ENCODE measurements at regions not wholly inside any gene's neighbourhood (a gene's known extent, or its start where the extent isn't known, plus 50 kb on each side); places are given as distances from the start of the nearest gene placed in this dataset.

DNA sequence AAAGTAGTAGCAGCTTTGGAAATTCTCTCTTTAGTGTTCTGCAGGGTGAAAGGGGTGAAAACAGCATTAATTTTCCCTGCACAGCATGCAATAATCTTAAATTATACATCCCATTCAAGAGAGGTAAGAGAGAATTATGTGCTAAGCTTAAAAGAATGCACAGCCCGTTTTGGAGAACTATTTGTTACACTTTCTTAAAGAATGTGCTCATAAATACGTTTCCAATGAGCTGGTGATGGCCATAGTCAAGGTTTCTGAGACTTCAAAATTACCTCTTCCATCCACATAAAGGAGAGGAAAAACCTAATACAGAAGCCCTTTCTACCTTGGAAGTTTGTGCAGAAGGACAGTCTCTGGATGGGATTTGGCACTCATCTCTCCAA lies 766.7 kb upstream of the TENM3 start:
- H3K4me3 ChIP-seq (replicated peaks; ENCODE audit: insufficient read depth, low read length) = no peak overlapping the region
- TF ChIP-seq GABPA (IDR thresholded peaks at IDR 0.05; ENCODE audit: low read depth) (no peak), CTCF (IDR thresholded peaks at IDR 0.05; ENCODE audit: insufficient read depth, low read length) (no peak), POLR2AphosphoS5 (IDR thresholded peaks at IDR 0.05; ENCODE audit: low read depth) (no peak), SPI1 (IDR thresholded peaks at IDR 0.05; ENCODE audit: borderline replicate concordance, low read depth) (no peak), REST (IDR thresholded peaks at IDR 0.05; ENCODE audit: insufficient replicate concordance, low read depth) (no peak)
- H3K27me3 ChIP-seq (ENCODE audit: insufficient read depth, poor library complexity, severe bottlenecking) = no peaks in the 10 kb centered on the region
- DNase-seq (ENCODE audit: low read depth in 1 of 2, low spot score in 1 of 2) = no peak
- no peak overlapping the region for H3K27ac ChIP-seq (replicated peaks)

DNA sequence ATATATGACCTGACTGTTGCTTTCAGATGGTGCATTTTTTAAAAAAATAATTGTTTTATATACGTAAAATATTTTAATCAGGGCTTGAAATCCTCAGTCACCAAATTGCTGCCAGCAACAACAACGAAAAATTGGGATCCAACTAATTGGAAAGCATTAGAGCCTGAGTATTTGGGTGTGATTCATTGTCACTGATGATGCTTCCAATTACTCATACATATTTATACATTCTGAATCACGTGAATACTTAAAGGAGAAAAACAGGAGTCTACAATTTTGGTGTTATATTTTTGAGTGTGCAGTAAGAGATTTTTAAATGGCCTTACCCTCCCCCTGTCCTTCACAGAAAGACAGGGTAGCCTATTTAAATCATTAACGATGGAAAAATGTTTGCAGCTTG lies 765.6 kb upstream of the TENM3 start:
- no peak overlapping the region for H3K27ac ChIP-seq (replicated peaks)
- no peak for TF ChIP-seq REST (IDR thresholded peaks at IDR 0.05; ENCODE audit: insufficient replicate concordance, low read depth)
- no peak for DNase-seq (ENCODE audit: low read depth in 1 of 2, low spot score in 1 of 2)
- no peaks in the 10 kb centered on the region for H3K27me3 ChIP-seq (ENCODE audit: insufficient read depth, poor library complexity, severe bottlenecking)
- no peak overlapping the region for H3K4me3 ChIP-seq (replicated peaks; ENCODE audit: insufficient read depth, low read length)

DNA sequence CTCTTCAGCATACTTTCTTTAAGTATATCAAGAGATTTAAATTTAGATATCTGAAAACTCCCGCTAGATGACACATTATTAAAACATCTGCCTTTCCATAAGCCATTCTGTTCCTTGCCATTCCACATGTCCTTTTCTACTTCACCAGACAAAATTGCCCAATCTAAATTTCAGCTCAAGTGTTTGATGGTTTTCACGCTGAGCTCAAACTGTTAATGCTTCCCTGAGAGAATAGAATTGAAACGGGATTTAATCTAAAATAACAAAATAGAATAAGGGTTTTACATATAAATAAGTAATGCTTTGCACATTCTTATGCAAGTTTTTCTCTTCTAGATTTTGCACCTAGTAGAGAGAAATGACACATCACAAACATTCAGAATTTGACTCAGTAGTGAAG lies 764.5 kb upstream of the TENM3 start:
- Histone ChIP-seq H3K27me3 (ENCODE audit: insufficient read depth, poor library complexity, severe bottlenecking) (no peaks in the 10 kb centered on the region), H3K27ac (replicated peaks) (no peak overlapping the region), H3K4me3 (replicated peaks; ENCODE audit: insufficient read depth, low read length) (no peak overlapping the region)
- DNase-seq (ENCODE audit: low read depth in 1 of 2, low spot score in 1 of 2) = no peak
- no peak for TF ChIP-seq GABPA (IDR thresholded peaks at IDR 0.05; ENCODE audit: low read depth)
- TF ChIP-seq SPI1 (IDR thresholded peaks at IDR 0.05; ENCODE audit: borderline replicate concordance, low read depth) = no peak
- no peak for TF ChIP-seq POLR2AphosphoS5 (IDR thresholded peaks at IDR 0.05; ENCODE audit: low read depth)
- no peak for TF ChIP-seq REST (IDR thresholded peaks at IDR 0.05; ENCODE audit: insufficient replicate concordance, low read depth)
- no peak for TF ChIP-seq CTCF (IDR thresholded peaks at IDR 0.05; ENCODE audit: insufficient read depth, low read length)

DNA sequence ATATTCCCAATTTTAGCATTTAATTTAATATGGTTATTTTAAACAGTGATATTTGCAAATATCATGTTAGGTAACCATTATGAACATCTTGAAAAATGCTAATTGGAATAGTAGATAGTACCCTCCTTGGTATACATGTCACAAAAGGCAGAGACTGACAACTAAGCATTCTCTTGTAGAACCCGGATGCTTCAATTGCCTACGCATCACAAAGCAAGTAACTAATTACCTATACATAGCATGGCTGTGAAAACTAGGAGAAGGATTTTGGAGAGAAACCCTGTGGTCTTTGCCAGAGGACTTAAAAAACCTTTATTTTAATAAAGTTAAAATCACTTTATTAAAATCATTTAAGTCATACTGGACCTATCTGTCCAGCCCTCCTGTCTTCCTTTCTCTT lies 764.1 kb upstream of the TENM3 start:
- Histone ChIP-seq H3K27ac (replicated peaks) (no peak overlapping the region), H3K27me3 (ENCODE audit: insufficient read depth, poor library complexity, severe bottlenecking) (no peaks in the 10 kb centered on the region), H3K4me3 (replicated peaks; ENCODE audit: insufficient read depth, low read length) (no peak overlapping the region)
- no peak for DNase-seq (ENCODE audit: low read depth in 1 of 2, low spot score in 1 of 2)
- TF ChIP-seq SPI1 (IDR thresholded peaks at IDR 0.05; ENCODE audit: borderline replicate concordance, low read depth) = no peak

All from HL-60 (cell line).